HUDEP-2 (cell line): ENCODE measurements at regions not wholly inside any gene's neighbourhood (a gene's known extent, or its start where the extent isn't known, plus 50 kb on each side); places are given as distances from the start of the nearest gene placed in this dataset.

Source experiments
- DNase-seq, 76 experiments: peaks; one replicate each; lab custom pipeline; 2025; ENCODE audit not compliant: unreplicated experiment in 76 of 76; lab: John Stamatoyannopoulos, UW

DNA sequence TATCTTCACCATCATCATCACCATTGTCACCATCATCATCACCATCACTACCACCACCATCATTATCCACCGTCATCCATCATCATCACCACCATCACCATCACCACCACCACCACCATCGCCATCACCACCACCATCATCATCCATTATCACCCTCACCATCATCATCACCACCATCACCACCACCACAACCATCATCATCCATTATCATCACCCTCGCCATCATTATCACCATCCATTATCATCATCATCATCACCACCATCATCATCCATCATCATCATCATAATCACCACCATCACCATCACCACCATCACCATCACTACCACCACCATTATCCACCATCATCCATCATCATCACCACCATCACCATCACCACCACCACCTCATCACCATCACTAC lies 95.6 kb downstream of the C16orf95 start:
- DNase-seq = no peak

DNA sequence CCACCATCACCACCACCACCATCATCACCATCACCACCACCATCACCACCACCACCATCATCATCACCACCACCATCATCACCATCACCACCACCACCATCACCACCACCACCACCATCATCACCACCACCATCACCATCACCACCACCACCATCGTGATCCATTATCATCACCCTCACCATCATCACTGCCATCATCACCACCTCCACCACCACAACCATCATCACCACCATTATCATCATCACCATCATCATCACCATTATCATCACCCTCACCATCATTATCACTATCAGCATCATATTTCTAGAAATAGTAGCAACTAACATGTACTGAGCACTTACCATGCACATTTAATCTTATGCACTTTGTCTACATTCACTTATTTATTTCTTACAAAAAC lies 94.9 kb downstream of the C16orf95 start:
- no peak for DNase-seq

DNA sequence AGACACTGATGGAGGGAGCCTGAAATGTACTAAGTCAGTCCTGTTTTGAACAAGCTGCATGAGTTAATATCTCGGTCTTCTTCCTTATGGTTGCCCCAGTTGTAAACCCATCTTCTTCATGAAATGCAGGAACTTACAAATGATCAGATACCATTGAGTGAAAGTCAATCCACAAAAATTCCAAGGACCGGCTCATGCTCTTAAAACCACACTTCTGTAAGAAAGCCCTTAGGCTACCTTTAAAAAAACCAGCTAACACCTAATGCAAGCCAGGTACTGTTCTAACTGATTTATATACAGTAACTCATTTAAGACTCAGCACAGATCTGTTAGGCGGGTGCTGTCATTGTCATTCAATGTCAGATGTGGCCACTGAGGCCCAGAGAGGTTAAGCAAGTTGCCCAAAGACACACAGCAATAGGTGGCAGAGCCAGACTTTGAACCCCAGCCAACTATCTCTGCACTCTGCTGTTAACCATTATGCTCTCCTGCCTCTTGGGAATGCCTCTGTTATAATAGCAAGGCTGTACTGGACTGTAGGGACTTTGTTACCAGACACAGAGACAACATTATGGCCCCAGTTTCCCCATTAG lies 93.4 kb downstream of the C16orf95 start:
- no peak for DNase-seq

DNA sequence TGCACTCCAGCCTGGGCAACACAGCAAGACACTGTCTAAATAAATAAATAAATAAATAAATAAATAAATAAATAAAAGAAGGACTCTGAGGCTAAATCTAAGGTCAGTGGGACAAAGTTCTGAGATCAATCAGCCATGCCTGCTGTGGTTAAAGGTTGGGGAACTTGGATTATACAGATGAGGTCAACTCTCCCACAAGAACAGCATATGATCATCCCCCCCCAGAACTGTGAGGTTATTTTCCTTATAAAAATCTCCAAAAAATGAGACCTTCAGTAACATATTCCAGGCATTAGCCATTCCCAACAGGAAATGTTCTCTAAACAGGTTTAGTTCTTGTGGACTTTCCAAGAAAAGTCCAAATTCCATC lies 90.3 kb downstream of the C16orf95 start:
- no peak for DNase-seq

DNA sequence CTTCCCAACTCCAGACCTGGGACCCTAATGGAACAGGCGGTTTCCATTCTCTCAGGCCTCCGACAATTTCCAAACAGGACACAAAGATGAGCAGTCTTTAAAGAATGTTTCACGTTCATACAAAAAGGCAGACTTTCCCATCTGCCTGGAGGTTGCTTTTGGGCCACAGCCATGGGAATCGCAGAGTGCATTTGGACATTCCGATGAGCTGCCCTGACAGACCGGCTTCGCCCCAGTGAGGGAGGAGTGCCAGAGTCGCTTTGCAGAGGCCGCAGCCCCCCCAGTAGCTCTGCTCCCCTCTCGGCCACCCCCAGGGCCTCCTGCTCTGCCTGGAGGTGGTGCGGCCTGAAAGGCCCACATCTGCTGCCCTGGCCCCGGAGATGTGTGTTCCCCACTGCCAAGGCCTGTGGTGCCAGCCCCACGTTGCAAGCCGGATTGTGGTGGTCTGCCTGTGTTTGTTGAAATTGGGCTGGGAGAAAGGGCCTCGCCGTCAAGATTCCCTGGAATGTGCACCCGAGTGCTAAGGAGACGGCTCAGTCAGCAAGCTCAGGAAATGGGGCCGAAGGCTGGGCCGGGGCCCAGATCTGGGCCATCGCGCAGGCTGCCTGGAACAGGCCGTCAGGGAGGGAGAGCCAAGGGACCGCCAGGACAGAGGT lies 89.8 kb downstream of the C16orf95 start:
- DNase-seq = no peak

DNA sequence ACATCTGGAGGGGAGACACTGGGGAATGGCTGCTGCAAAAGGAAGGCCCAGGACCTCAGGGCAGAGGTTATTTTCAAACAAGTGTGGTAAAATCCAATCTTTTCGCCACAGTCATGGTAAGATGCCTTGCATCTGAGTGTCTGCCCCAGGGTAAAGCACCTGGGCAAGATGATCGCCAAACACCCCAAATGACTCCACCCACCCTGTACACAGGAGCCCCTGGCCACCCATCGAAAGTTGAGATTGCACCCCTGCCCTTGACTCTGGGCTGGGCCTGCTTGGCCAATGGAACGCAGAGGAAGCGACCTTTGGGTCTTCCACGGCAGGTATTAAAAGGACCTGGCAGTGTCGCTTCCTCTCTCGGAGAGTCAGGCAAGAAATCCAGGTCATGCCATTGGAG lies 88.8 kb downstream of the C16orf95 start:
- no peak for DNase-seq

DNA sequence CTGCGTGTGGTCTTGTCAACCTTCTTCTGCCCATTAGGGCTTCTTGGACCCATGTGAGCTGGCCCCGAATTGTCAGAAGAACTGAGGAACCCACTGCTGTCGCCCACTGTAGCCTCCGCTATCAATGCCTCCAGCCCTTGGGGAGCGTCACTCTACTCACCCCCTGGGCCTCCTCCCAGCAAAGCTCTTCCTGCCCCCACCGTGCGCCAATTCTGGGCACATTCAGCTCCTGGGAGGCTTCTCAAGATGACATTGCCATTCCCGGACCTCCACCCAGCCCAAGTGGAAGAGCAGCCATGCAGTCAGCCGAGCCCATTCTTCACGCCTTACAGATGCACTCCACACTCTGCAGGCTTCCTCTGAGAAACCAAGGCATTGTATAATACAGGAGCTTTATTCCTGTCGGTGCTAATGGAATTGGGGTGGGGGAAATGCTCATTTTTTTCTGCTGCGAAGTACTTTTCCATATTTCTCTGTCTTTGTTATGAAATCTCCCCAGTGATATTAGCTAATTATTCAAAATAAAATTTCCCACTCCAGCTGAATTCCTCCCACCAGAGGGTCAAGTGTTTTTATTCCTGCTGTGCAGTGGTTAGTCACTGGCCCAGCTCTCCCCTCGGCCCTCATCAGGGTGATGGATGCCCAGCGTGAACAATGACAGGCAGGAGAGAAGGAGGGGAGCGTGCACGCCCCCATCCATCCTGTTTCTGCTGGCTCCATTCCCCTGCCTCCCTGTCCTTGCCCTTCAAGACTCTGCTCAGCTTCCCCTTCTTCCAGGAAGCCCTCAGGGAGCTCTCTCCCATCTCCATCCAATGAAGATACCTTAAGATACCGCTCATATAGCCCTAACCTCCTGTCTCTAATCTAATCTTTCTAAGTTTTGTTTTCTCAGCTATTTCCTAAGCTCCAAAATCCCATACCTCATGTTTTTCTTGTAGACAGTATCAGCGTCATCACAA lies 87.7 kb downstream of the C16orf95 start:
- no peak for DNase-seq

DNA sequence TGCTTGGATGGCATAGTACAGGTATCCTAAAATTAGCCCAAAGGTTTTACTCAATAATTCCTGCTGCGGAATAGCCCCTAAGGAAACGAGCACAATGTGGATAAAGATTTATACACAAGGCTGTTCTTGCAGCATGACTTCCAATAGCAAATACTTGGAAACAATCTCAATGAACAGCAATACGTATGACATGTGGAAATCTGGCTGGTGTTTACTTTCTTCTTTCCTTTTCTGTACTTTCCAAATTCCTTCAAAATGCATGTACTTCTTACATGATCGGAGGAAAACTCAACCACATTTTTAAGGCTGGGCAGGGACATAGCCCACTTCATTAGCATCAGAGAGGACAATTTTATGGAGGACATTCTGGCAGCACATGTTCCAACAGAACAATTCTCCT lies 86.6 kb downstream of the C16orf95 start:
- no peak for DNase-seq

DNA sequence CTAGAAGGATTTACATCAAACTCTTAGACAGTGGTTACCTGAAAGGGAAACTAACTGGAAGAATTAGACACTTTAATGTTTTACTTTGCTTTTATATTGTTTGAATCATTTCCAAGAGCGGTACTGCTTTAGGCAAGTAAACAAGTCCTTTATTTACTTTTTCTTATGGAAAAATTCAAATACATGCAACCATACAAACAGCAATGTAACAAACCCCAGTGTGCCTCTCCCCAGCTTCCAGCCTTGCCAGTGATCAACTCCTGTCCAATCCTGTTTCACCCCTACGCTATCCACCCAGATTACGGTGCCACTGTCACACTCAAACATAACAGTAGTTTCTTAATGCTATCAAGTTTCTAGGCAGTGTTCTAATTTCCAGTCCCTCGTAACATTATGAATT lies 85.9 kb downstream of the C16orf95 start:
- no peak for DNase-seq

DNA sequence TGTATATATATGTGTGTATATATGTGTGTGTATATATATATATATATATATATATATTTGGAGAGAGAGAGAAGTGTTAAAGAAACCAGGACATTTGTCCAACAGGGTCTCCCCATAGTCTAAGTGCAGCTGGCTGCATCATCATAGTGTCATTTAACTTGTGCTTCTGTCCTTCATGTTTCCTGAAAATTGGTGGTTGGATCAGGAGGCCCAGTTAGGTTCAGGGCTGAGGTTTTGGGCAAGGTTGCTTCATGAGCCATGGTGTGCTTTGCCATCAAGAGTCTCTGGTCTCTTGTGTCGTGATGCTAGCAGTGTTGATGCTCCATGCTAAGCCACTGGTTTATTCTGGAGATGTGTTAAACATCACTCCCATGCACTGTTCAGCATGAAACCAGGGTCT lies 85.3 kb downstream of the C16orf95 start:
- no peak for DNase-seq

DNA sequence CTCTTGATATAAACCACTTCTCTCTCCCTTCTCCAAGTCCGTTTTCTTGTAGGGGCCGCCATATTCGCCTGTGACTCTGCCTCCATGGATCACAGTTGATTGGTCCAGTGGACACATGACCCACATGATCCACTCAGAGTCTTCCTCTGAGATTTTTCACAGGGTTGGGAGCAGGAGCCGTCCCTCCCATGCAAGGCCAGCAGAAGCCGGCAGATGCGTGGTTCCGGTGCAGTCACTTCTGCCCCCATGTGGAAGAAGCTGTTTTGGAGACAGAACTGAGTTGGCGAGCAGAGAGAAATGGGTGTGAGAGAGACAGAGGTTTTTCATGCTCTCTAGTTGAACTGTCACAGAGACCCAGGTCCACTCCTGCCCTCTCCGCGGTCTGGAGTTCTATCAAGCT lies 83.3 kb downstream of the C16orf95 start:
- no peak for DNase-seq

DNA sequence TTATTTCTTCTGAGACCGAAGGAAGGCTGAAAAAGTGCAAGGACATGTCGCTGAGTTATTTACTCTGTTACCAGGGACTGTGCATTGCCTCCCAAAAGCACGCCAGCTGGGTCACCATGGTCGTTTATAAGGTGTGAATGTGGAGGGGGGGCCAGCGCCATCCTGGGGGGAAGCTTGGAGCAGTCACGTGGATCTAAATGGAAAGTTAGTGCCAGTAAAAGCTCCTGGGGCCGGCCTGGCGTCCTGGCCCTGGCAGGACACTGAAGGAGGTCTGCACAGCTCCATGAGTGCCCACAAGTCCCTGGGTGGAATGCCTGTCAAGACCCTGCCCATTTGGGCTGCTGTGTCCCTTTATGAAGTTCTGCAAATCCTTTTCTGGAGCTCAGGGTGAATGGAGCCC lies 82.6 kb downstream of the C16orf95 start:
- no peak for DNase-seq

DNA sequence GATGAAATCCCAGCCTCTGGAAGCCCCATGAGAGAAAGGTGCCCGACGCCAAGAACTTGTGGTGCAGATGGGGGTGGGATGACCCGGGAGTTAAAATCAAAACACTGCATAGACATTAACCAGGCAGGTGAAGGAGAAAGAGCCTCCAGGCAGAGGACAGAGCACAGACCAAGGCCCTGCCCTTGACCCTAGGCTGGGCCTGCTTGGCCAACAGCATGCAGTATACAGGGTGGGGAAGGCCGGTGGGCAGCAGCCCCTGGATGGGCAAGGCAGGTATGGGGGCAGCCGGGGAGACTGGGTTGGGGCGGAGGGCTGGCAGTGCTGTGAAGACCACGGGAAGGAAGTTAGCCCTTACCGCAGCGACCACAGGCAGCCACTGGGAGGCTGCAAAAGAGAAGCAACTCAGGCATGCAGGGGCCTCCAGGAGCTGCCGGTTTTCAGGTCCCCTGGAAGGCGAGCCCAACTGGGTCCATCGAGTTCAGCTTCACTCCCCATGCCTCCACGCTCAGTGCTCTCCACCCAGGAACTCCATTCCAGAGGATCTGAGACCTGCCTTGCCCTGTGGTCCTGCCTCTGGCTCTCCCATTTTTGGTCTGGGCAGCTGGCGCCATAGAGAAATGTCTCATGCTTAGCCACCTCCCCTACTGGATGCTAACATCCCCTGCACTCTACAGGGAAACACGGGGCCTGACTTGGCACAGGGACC lies 81.2 kb downstream of the C16orf95 start:
- DNase-seq = no peak

DNA sequence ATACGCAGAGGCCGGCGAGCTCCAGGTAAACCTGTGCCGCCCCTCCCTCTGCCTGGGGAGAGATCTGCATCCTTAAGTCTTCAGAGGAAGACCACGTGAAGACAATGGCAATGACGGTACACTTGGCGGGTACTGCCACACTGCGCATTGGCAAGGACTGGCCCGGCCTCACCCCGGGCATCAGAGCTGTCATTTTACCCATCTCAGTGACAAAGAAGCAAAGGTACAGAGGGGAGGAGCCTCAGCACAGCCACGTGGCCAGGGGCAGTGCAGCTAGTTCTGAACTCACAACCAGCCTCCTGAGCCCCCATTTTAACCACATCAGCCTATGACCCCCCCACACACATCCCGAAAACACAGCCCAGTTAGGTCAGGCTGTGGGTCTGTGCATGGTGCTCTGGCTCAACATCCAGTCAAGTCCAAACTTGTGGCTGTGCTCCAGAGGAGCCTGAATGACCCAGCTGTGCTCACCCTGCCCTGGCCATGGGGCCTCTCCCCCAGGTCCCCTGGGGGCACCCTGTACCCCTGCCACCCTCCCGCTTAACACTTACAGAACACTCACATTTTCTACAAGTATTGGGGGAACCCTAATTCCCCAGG lies 80.6 kb downstream of the C16orf95 start:
- no peak for DNase-seq

DNA sequence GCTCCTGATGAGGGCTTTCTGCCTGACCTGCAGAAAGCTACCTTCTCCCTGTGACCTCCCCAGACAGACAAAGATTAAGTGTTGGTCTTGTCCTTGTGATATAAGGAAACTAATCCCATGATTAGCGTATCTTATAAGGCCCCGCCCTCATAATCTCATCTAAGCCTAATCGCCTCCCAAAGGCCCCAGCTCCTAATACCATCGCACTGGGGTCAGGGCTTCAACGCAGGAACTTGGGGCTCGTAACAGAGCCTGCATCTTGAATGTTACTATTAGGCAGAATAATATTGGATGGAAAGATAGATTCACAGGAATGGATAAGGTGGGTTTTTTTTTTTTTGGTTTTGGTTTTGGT lies 78.9 kb downstream of the C16orf95 start:
- DNase-seq = no peak

DNA sequence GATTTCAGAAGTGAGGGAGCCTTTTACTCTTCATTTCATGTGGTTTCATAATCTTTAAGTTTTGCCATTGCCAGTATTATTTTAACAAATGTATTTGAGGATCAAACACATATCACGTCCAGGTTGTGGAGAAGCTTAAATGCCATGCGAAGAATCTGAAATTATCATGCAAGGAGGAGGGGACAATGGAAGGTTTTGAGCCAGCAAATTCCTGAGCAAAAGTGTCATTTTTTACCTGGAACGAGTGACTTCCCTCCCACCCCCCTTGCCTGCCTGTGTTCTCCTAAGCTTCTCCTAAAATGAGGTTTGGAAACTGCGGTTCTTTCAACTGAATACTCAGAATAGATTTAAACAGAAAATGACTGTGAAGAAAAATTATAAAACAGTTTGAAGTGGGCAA lies 77.6 kb downstream of the C16orf95 start:
- no peak for DNase-seq

DNA sequence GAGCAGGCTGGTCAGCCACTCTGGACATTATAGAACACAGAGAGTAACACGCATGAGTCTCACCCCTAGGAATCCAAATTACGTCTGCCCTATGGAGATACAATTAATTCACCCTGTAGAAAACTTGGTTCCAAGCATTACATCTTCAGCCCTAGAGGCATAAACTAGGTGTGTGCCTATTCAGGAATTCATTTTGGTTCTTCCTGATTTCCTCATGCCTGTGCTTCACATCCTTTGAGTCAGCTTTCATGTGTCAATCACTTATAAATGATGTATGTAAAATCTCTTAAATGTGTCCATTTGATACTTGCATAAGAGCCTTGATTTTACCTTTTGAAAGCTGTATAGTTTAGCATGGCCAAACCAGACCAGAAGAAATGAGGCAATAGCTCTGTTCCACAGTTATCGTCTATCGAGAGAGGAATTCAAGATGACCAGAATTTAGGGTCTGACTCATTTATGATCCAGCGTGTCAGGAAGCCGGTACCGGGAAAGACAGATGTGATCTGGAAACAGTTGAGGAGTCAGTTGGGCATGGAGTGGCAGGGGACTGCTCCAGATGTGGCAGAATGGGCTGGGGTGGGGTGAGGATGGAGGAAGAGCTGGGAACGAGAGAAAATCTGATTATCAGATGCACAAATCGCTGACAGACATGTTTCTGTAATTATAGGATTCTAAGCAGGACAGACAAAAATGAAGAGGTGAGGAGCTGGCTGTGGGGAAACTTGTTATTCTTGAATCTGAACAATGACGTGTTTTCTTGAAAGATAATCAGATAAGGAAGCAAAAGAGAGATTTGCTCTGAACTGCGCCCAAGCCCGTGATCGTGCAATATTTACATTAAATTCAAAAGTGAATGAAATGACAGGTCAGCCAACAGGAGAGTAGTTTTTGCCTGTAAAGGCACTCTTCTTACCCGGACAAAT lies 76.7 kb downstream of the C16orf95 start:
- DNase-seq = no peak

DNA sequence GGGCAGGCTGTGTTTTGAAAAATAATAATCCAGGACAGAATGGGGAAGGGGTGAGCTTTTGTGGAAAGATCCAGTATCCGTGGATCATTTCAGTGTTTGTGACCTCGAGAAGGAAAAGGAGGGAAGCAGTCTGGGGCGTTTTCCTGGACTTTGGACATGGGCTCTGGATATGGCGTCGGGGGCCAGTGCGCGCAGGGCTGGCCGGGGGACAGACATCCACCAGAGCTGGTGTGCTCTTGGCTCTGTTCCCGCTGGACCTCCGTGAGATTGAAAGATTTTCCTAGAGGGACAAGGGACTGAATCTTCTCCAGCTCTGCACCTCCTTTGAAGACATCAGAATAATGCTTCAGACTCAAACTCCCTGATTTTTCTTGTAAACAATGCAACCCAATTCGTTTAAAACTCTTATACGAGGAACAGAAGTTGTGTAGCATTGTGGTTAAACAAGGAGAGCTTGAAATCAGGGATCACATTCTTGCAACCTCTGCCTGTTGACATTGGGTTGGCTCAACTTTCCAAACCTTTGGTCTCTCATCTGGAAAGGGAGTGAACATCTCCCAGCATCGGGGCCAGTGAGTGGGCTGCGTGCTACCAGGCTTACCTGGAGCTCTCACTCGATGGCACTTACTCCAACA lies 75.9 kb downstream of the C16orf95 start:
- DNase-seq = no peak

DNA sequence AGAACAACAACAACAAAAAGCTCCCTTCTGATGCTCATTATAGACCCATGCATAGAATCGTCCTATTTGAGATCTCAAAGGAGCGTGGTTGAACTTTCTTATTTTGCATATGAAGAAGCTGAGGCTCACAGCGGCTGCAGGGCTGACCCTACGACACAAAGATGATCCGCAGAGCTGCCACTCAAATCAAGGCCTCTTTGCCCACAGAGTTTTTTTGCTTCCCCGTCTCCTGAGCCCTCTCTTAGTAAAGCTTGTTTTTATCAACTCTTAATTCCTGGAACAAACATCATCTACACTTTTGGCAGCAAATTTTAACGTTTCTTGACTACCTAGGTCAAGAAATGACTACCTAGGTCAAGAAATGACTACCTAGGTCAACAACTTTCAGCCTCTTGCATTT lies 73.7 kb downstream of the C16orf95 start:
- no peak for DNase-seq
